ENCODE measurements at regions not wholly inside any gene's neighbourhood (a gene's known extent, or its start where the extent isn't known, plus 50 kb on each side); places are given as distances from the start of the nearest gene placed in this dataset.

- CTCF ChIA-PET: no interaction called here
These were observed 696.5 kb upstream of the PTBP2 start for GRCh38 chr1:96025062-96025461.

DNA sequence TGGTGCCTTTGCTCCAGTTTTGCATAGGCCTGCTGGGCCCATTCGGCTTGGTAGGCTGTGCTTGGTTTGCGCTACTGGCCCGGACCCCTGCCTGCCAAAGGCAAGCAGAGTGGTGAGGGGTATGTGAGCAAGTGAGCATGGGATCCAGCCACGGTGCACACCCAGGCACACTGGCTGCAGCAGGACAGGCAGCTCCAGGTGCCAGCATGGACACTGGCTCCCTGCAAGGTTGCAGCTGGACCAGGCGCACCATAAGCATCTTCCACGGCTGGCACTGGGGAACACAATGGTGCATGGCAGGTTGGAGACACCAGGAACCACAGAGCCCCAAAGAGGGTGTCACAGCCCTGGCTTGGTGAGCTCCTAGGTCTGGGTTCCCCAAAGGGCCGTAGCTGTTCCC is 693.5 kb upstream of the PTBP2 start:
- CTCF ChIA-PET: no interaction called here
- POLR2A ChIA-PET: no interaction called here
- no peak overlapping the region for H3K4me3 ChIP-seq (ENCODE audit: low read depth, low read length)
- TF ChIP-seq, protein P1, sequence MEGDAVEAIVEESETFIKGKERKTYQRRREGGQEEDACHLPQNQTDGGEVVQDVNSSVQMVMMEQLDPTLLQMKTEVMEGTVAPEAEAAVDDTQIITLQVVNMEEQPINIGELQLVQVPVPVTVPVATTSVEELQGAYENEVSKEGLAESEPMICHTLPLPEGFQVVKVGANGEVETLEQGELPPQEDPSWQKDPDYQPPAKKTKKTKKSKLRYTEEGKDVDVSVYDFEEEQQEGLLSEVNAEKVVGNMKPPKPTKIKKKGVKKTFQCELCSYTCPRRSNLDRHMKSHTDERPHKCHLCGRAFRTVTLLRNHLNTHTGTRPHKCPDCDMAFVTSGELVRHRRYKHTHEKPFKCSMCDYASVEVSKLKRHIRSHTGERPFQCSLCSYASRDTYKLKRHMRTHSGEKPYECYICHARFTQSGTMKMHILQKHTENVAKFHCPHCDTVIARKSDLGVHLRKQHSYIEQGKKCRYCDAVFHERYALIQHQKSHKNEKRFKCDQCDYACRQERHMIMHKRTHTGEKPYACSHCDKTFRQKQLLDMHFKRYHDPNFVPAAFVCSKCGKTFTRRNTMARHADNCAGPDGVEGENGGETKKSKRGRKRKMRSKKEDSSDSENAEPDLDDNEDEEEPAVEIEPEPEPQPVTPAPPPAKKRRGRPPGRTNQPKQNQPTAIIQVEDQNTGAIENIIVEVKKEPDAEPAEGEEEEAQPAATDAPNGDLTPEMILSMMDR (IDR thresholded peaks at IDR 0.05; ENCODE audit: insufficient read depth, low read depth, low read length): no peak
- no peaks in the 10 kb centered on the region for H3K36me3 ChIP-seq (ENCODE audit: control insufficient read depth, insufficient read depth, low read length)
- DNase-seq (ENCODE audit: low read depth): no peak
- H3K27me3 ChIP-seq (ENCODE audit: control insufficient read depth, insufficient read depth, low read length): no peaks in the 10 kb centered on the region

More at GRCh38 chr1:96025062-96025461, 696.5 kb upstream of the PTBP2 start:
- no peak for DNase-seq (ENCODE audit: low read depth)
- TF ChIP-seq, protein P1 (IDR thresholded peaks at IDR 0.05; ENCODE audit: insufficient read depth, low read depth, low read length): no peak
- POLR2A ChIA-PET: no interaction called here
- no peaks in the 10 kb centered on the region for H3K36me3 ChIP-seq (ENCODE audit: control insufficient read depth, insufficient read depth, low read length)
- no peak overlapping the region for H3K4me3 ChIP-seq (ENCODE audit: low read depth, low read length)
- no peaks in the 10 kb centered on the region for H3K27me3 ChIP-seq (ENCODE audit: control insufficient read depth, insufficient read depth, low read length)

DNA sequence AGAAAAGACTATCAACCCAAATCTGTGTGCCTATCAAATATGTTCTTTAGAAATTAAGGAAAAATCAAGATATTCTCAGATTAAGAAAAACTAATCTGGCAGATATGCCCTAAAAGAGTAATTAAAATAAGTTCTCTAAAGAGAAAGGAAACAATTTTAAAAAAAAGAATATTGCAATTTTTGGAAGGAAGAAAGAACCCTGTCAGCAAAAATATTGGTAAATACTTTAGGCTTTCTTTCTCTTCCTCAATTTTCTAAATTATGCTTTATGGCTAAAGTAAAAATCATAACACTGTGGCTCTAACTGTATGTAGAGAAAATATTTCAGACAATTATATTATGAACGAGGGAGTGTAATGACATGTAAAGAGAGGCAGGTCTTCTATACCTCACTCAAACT is 691.3 kb upstream of the PTBP2 start:
- POLR2A ChIA-PET: no interaction called here
- no peak for DNase-seq (ENCODE audit: low read depth)
- Histone ChIP-seq H3K27me3 (ENCODE audit: control insufficient read depth, insufficient read depth, low read length) (no peaks in the 10 kb centered on the region), H3K36me3 (ENCODE audit: control insufficient read depth, insufficient read depth, low read length) (no peaks in the 10 kb centered on the region), H3K4me3 (ENCODE audit: low read depth, low read length) (no peak overlapping the region)
- CTCF ChIA-PET: no interaction called here
- TF ChIP-seq, protein P1 (IDR thresholded peaks at IDR 0.05; ENCODE audit: insufficient read depth, low read depth, low read length): no peak

GRCh38 chr1:96034006-96034405 is 687.6 kb upstream of the PTBP2 start:
- H3K4me3 ChIP-seq (ENCODE audit: low read depth, low read length): no peak overlapping the region
- ChIA-PET POLR2A (no interaction called here), CTCF (no interaction called here)
- H3K27me3 ChIP-seq (ENCODE audit: control insufficient read depth, insufficient read depth, low read length): no peaks in the 10 kb centered on the region
- no peak for DNase-seq (ENCODE audit: low read depth)
- TF ChIP-seq, protein P1 (IDR thresholded peaks at IDR 0.05; ENCODE audit: insufficient read depth, low read depth, low read length): no peak
- H3K36me3 ChIP-seq (ENCODE audit: control insufficient read depth, insufficient read depth, low read length): no peaks in the 10 kb centered on the region

DNA sequence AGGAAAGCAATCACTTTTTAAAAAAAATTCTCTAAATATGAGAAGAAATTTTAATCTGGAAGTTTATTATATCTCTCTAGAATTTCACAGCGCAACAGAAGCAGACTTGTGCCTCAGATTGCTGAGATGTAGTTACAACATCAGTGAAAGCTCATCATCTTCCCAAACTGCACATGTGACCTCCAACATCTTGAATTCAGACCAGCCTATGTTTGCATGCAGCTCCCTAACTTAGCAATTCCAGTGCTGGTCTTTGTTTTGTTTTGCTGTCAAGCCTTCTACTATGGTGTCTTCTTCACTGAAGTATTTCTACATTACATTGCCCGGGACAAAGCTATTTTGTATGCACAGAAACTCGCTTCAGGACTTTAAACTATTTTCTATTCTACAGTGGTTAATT is 684.8 kb upstream of the PTBP2 start:
- DNase-seq (ENCODE audit: low read depth): no peak
- TF ChIP-seq, protein P1 (IDR thresholded peaks at IDR 0.05; ENCODE audit: insufficient read depth, low read depth, low read length): no peak

More for the DNA sequence above, 684.8 kb upstream of the PTBP2 start:
- no peaks in the 10 kb centered on the region for H3K36me3 ChIP-seq (ENCODE audit: control insufficient read depth, insufficient read depth, low read length)
- no peak overlapping the region for H3K4me3 ChIP-seq (ENCODE audit: low read depth, low read length)
- H3K27me3 ChIP-seq (ENCODE audit: control insufficient read depth, insufficient read depth, low read length): no peaks in the 10 kb centered on the region
- POLR2A ChIA-PET: no interaction called here
- CTCF ChIA-PET: no interaction called here

Data from BJ (cell line).